DND-41 (cell line): ENCODE measurements at regions not wholly inside any gene's neighbourhood (a gene's known extent, or its start where the extent isn't known, plus 50 kb on each side); places are given as distances from the start of the nearest gene placed in this dataset.

Experiments
- ATAC-seq: fragments of 200-7000 bp; cut with Tn5 transposase; 3 replicates; pipeline ENCODE4 v1.9.1; 2021; ENCODE audit warnings: low read depth; ENCODE audit not compliant: insufficient read depth
- DNase-seq: peaks from one replicate; pipeline ENCODE4 v3.0.0-alpha.2; 2020
- H2AFZ ChIP-seq: 2 replicates; pipeline ENCODE4 v1.6.0; 2012; ENCODE audit warnings: low read depth, low read length
- H3K27ac ChIP-seq: 2 replicates; pipeline ENCODE4 v1.5.1; 2012; ENCODE audit warnings: low read length, inconsistent platforms
- H3K27me3 ChIP-seq: fragments of 200-600 bp; sonication (generic); 2 replicates; pipeline ENCODE4 v1.6.0; 2012; ENCODE audit warnings: low read length, mild to moderate bottlenecking, inconsistent platforms; ENCODE audit not compliant: insufficient read depth, poor library complexity
- H3K36me3 ChIP-seq: 2 replicates; pipeline ENCODE4 v1.5.1; 2012; ENCODE audit warnings: low read length, inconsistent platforms; ENCODE audit not compliant: insufficient read depth
- H3K4me1 ChIP-seq: 2 replicates; pipeline ENCODE4 v1.5.1; 2012; ENCODE audit warnings: mild to moderate bottlenecking, low read length; ENCODE audit not compliant: insufficient read depth
- H3K4me2 ChIP-seq: 2 replicates; pipeline ENCODE4 v1.6.0; 2012; ENCODE audit warnings: mild to moderate bottlenecking, moderate library complexity, low read length, inconsistent platforms; ENCODE audit not compliant: insufficient read depth
- H3K4me3 ChIP-seq, 2 experiments: fragments of 200-600 bp in 1 of 2; shearing (Covaris generic) in 1 of 2; 2 replicates each; pipeline ENCODE4 v1.5.1; 2012 to 2016; ENCODE audit warnings: inconsistent platforms in 2 of 2, low read length in 2 of 2, mild to moderate bottlenecking in 2 of 2, low read depth in 1 of 2, moderate library complexity in 1 of 2
- H3K79me2 ChIP-seq: 2 replicates; pipeline ENCODE4 v1.6.0; 2012; ENCODE audit warnings: low read length, inconsistent platforms; ENCODE audit not compliant: insufficient read depth
- H3K9ac ChIP-seq: 2 replicates; pipeline ENCODE4 v1.6.0; 2012; ENCODE audit warnings: low read depth, mild to moderate bottlenecking, inconsistent platforms, low read length, moderate library complexity
- H3K9me3 ChIP-seq: 2 replicates; pipeline ENCODE4 v1.5.1; 2012; ENCODE audit warnings: low read length, moderate library complexity, mild to moderate bottlenecking, inconsistent platforms; ENCODE audit not compliant: insufficient read depth, severe bottlenecking
- H4K20me1 ChIP-seq: 2 replicates; pipeline ENCODE4 v1.6.0; 2012; ENCODE audit warnings: low read length; ENCODE audit not compliant: insufficient read depth
- CTCF ChIP-seq: IDR thresholded peaks from 2 replicates; pipeline ENCODE4 v1.5.1; 2012; ENCODE audit warnings: borderline replicate concordance, low read length, moderate library complexity, mild to moderate bottlenecking; ENCODE audit not compliant: poor library complexity, severe bottlenecking; ENCODE audit errors: extremely low read depth
- EZH2 ChIP-seq: IDR thresholded peaks from 3 replicates; pipeline ENCODE4 v1.6.1; 2012; ENCODE audit warnings: borderline replicate concordance, low read depth, mild to moderate bottlenecking, moderate library complexity, low read length, inconsistent platforms; ENCODE audit not compliant: severe bottlenecking

GRCh38 chr7:156088115-156088514 lies 275.9 kb upstream of the SHH start:
- H3K27ac ChIP-seq = no peak overlapping the region
- DNase-seq (no peak), ATAC-seq (no peak)
- no peaks in the 10 kb centered on the region for H3K9me3 ChIP-seq
- H3K9ac ChIP-seq = no peak overlapping the region
- H3K4me3 ChIP-seq = no peak overlapping the region
- no peaks in the 10 kb centered on the region for H3K79me2 ChIP-seq
- H3K36me3 ChIP-seq = no peaks in the 10 kb centered on the region
- H3K4me2 ChIP-seq = no peak overlapping the region
- TF ChIP-seq EZH2 (no peak), CTCF (no peak)
- no peaks in the 10 kb centered on the region for H4K20me1 ChIP-seq
- peaks cover 5% of the 10 kb centered on the region for H3K27me3 ChIP-seq
- no peak overlapping the region for H2AFZ ChIP-seq
- no peaks in the 10 kb centered on the region for H3K4me1 ChIP-seq

- Histone ChIP-seq H3K9ac (no peak overlapping the region), H3K4me2 (no peak overlapping the region), H3K9me3 (no peaks in the 10 kb centered on the region), H2AFZ (no peak overlapping the region), H3K79me2 (no peaks in the 10 kb centered on the region), H3K4me1 (no peaks in the 10 kb centered on the region), H4K20me1 (no peaks in the 10 kb centered on the region), H3K27ac (no peak overlapping the region), H3K36me3 (no peaks in the 10 kb centered on the region), H3K4me3 (no peak overlapping the region), H3K27me3 (peaks cover 2% of the 10 kb centered on the region)
- TF ChIP-seq EZH2 (no peak), CTCF (no peak)
- no peak for DNase-seq
- ATAC-seq = no peak
Measured at GRCh38 chr7:156082048-156083040, 270.1 kb upstream of the SHH start.

GRCh38 chr7:156080596-156080995 lies 268.3 kb upstream of the SHH start:
- Histone ChIP-seq H3K27me3 (no peaks in the 10 kb centered on the region), H3K79me2 (no peaks in the 10 kb centered on the region), H3K27ac (no peak overlapping the region), H3K4me2 (no peak overlapping the region), H3K9me3 (no peaks in the 10 kb centered on the region), H3K36me3 (no peaks in the 10 kb centered on the region), H4K20me1 (no peaks in the 10 kb centered on the region), H3K4me3 (no peak overlapping the region), H2AFZ (no peak overlapping the region), H3K4me1 (no peaks in the 10 kb centered on the region), H3K9ac (no peak overlapping the region)
- ATAC-seq = no peak
- TF ChIP-seq EZH2 (no peak), CTCF (no peak)
- no peak for DNase-seq
